Fibroblast of skin of left quadriceps (primary cell): ENCODE measurements at regions not wholly inside any gene's neighbourhood (a gene's known extent, or its start where the extent isn't known, plus 50 kb on each side); places are given as distances from the start of the nearest gene placed in this dataset.

Experiments
- DNase-seq, 2 experiments: peaks; one replicate each; pipeline ENCODE4 v3.0.0-alpha.2; 2013; ENCODE audit warnings: low read depth in 2 of 2

- peak; percentile 45 to 48 for DNase-seq
Observed at GRCh38 chr9:6703898-6704639, 53.7 kb upstream of the KDM4C start.

GRCh38 chr9:6702707-6703106 lies 55.1 kb upstream of the KDM4C start:
- DNase-seq: no peak

GRCh38 chr9:6696178-6696577 lies 50.6 kb upstream of the GLDC start:
- no peak for DNase-seq

GRCh38 chr9:6695121-6695814 lies 49.7 kb upstream of the GLDC start:
- DNase-seq: no peak
